HG02623 (cell line): ENCODE measurements at regions not wholly inside any gene's neighbourhood (a gene's known extent, or its start where the extent isn't known, plus 50 kb on each side); places are given as distances from the start of the nearest gene placed in this dataset.

ENCODE experiments used
- ATAC-seq: cut with Tn5 transposase; IDR thresholded peaks from one replicate; pipeline ENCODE4 v1.9.1; 2021; ENCODE audit warnings: moderate library complexity; ENCODE audit not compliant: unreplicated experiment

GRCh38 chr11:24298146-24298545, 198.7 kb upstream of the LUZP2 start:
- no peak for ATAC-seq

- ATAC-seq: no peak
Observed at GRCh38 chr11:24311974-24312373, 184.9 kb upstream of the LUZP2 start.

DNA sequence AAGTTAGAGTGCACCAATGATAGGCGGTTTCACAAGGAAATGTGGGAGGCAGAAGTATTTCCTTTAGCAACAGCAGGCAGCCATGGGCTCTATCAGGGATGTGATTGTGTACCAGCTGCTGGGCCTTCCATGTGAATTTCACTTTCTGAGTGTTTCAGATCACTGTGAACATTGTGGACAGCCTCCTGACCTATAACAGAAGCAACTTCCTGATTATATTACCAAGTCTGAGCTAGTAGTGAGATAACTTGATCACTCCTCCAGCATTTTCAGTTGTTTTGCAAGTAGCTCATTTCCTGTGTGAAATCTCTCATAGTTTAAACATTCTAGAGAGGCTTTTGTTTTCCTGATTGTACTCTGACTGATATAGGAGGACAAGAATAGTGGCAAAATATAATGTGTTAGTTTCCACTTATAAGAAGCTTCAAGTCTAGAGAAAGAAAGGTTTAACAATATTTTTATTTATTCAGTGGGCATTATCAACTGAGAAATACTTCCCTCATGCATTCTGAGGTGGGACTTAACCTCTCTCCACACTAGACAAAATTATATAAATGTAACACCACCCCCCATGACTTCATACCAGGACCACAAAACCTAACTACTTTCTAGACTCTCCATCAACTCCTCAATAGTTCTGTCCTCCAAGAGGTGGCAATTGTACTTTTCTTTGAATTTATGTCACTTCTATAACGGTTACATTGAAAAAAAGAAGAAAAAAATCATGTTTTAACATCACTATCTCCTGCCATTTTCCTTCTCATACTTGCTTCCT, 184.2 kb upstream of the LUZP2 start:
- no peak for ATAC-seq

GRCh38 chr11:24321229-24321628, 175.6 kb upstream of the LUZP2 start:
- ATAC-seq: no peak

DNA sequence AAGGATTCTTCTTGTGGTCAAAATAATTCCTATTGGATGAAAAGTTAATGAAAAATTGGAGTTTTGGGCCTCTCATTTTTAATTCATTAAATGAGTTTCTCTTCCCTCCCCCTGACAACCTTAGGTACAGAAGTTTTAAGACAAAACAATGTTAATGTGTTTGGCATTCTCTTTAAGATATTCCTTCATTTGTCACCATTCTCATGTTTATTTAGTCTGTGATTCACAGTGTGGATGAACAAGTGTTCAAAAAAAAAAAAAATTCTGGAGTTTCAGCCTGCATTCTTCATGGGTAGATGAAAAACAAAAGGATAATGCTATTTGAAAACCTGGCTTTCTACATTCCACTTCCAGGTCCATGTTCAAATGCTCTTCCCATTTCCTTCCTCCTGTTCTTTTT, 172.6 kb upstream of the LUZP2 start:
- no peak for ATAC-seq

DNA sequence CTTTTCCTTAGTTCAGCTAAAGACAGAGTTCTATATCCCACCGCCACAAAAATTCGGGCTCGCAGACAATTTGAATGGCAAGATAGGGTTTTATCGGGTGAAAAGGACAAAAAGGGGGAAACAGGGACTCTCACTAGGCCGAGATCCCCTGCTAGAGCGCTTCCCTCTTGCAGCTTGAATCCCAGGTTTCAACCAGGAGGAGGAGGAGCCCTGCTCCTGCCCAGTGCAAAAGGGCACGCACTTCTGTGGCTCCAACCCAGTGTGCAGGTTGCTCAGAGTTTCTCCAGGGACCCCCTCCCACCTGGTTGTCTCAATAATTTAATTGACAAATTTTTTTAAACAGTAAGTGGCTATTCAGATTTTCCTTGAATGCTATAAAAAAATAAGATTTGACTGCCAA, 152.6 kb upstream of the LUZP2 start:
- no peak for ATAC-seq

- no peak for ATAC-seq
Observed at GRCh38 chr11:24348908-24349307, 147.9 kb upstream of the LUZP2 start.

GRCh38 chr11:24351179-24351578, 145.7 kb upstream of the LUZP2 start:
- ATAC-seq: no peak

GRCh38 chr11:24356501-24356900, 140.4 kb upstream of the LUZP2 start:
- no peak for ATAC-seq

DNA sequence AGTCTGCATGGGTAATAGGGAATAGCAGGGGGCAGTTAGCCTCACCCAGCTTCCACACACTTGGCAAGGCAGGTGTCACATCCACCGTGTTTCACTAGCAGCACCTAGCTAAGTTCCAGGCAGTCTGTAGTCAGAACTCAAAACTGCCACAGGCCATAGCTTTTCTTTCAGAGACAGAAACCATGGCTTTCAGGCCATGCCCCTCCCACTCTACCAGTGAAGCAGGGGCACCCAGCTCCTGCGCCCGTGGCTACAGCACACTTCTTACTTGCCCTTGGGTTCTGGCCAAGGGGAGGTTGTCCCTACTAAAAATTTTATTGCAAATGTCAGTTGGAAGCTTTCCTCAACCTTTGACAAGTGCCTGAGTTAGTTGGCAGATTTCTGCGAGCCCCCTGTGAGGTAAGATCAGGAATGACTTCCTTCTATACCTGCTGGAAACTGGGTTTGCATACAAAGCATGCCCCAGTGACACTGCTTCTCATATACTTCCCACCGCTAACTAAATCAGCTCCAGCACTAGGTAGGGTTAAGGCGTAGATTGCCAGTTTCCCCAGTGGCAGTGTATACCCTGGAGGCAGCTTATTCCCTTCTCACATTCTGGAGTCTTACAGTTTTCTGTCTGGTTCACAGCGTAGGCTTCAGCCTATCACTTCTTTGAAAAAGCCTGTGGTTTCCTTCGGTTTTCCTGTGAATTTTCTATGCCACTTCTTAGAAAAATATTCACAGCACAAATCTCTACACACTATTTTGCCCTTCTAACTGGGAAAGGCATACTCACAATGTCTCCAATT, 139.0 kb upstream of the LUZP2 start:
- ATAC-seq: no peak

DNA sequence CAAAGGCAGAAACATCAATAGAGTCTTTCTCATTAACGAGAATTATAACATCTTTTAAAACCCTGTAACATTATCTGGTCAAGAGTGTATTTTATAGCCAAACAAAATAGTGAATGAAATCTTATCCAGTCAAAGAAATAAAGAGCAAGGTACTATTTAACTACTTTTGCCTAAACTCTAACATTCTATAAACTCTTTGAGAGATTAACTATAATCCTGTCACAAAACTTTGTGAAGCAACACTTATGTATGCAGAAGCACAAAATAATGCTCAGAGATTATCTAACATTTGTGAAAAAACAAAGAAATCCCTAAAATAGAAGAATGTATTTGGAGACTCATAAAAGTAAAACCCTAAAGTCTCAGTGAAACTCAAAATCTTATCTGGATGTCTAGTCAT, 124.4 kb upstream of the LUZP2 start:
- ATAC-seq: no peak

DNA sequence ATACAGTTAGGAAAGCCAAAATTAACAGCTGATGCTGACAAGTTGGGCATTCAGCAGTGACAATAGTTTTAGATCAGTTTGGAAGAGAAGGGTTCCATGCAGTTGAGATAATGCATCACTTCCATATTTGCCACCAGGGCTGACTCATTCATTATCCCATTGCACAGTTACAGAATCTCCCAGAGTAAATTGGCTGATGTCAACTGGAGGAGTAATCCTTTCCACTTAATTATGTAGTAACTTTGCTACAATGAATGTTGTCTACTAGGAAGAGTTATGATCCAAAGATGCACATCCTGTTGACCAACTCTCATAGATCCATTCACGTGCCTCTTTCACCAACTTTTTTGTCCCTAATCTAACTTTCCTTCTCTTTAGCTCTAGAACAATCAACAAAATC, 123.3 kb upstream of the LUZP2 start:
- no peak for ATAC-seq

DNA sequence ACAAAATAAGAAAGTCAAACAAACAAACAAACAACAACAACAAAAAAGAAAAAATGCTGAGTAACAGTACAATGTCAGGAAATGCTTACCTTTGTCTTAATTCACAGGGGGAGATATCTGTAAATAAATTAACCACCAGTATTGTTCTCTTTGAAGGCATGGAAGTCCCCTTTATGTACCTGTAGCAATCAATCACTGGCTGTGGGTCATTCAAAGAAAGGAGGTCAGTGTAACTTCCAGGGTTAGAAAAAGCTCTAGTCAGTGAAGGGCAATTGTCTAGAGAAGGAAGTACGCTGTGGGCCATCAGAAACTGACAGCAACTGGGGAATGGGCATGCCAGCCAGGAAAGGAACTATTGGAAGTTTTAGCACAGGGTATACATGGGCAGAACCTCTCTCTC, 121.5 kb upstream of the LUZP2 start:
- ATAC-seq: no peak

- no peak for ATAC-seq
Observed at GRCh38 chr11:24375931-24376330, 120.9 kb upstream of the LUZP2 start.

DNA sequence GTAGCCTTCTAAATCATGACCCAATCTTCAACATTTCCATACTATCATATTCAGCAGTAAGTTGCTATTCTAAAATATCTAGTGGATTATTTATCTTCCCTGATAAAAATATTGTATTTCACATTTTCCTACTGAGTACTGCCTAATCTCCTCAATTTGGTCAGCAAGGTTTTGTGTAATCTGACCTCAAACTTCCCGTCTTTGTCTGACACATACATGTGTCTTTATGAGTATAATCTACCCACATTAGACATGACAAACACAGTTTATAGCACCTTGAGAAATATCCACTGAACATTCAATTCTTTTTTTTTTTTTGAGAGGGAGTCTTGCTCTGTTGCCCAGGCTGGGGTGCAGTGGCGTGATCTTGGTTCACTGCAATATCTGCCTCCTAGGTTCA, 113.7 kb upstream of the LUZP2 start:
- no peak for ATAC-seq

GRCh38 chr11:24384240-24384639, 112.6 kb upstream of the LUZP2 start:
- no peak for ATAC-seq

- ATAC-seq: no peak
Observed at GRCh38 chr11:24386546-24387397, 110.1 kb upstream of the LUZP2 start.

DNA sequence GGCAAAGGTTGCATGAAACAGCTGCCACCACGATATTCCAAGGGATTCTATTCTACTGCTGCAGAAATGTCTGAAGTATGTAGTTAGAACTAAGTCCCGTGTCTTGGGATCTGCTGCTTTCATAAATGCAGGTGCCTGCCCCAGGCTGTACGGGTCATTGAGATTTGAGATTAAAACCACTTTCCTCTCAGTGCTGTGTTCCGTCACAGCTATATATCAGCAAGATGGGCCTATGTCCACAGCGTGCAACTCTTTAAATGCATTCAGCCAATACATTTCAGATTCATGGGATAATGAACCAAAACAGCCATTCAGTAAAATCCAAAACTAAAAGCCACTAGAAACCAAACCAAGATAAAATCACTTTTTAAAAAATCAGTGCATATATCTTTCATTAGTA, 107.3 kb upstream of the LUZP2 start:
- ATAC-seq: no peak

DNA sequence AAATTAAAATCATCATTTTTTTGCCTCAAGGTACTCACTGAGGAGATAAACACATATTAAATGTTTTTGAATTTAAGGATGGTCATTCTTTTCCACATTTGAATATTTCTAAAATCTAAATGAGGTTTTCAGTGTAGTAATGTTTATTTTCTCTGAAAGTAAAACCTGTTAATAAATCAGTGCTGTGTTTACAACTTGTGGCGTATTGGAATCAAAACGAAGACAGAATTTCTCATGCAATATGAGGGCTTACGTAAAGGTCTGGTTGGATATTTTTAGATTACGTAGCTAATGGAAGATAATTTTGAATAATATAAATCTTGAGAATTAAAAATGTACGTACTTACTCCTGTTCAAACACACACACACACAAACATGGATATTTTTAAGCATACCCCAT, 106.8 kb upstream of the LUZP2 start:
- no peak for ATAC-seq

DNA sequence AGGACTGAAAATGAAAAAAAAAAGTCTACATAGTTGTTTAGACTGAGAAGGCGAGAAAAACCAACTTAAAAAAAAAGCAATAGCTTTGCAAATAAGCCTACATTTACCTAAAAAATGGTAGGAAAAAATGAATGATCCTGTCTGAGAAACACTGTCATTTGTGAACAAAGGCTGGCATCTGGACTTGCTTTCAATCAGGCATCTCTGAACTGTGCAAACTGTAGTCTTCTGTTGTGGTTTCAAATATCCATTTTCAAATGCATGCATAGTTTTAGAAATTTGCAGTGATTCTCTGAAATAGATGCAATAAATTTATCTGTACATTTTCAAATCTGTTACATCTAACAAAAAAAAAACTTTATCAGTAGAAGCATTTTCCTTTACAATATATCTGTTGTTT, 106.1 kb upstream of the LUZP2 start:
- ATAC-seq: no peak

DNA sequence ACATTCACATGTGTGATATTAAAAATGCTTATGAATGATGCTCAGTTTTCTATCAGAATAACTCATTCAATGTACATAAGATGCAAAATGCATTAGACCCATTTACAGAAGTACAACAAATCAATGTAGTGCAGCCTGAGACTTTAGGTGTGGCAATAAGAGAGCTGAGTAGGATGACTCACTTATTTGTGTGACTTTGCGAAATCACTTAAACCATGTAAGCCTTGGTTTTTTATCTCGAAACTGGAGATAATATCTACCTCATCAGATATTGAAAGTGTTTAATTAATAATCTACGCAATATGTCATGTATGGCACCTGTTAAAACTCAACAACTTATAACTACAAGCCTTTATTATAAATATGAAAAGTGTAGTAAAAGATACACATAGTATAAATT, 105.7 kb upstream of the LUZP2 start:
- ATAC-seq: no peak
